Ishikawa (cell line): ENCODE measurements at regions not wholly inside any gene's neighbourhood (a gene's known extent, or its start where the extent isn't known, plus 50 kb on each side); places are given as distances from the start of the nearest gene placed in this dataset.

Experiments used
- CEBPB ChIP-seq: IDR thresholded peaks from 2 replicates; pipeline ENCODE4 v1.6.1; 2012
- CREB1 ChIP-seq: IDR thresholded peaks from 2 replicates; pipeline ENCODE4 v1.6.1; 2012; ENCODE audit warnings: low read depth
- EGR1 ChIP-seq: IDR thresholded peaks from 2 replicates; pipeline ENCODE4 v1.6.1; 2012
- EP300 ChIP-seq: IDR thresholded peaks from 2 replicates; pipeline ENCODE4 v1.6.1; 2012; ENCODE audit warnings: borderline replicate concordance
- FOXM1 ChIP-seq: IDR thresholded peaks from 2 replicates; pipeline ENCODE4 v1.6.1; 2012; ENCODE audit warnings: low read depth, borderline replicate concordance
- MAX ChIP-seq: IDR thresholded peaks from 2 replicates; pipeline ENCODE4 v1.6.1; 2012
- NFIC ChIP-seq: IDR thresholded peaks from 2 replicates; pipeline ENCODE4 v1.6.1; 2012
- RAD21 ChIP-seq: IDR thresholded peaks from 2 replicates; pipeline ENCODE4 v1.6.1; 2012; ENCODE audit warnings: low read depth
- TAF1 ChIP-seq: IDR thresholded peaks from 2 replicates; pipeline ENCODE4 v1.6.1; 2012; ENCODE audit warnings: low read depth, mild to moderate bottlenecking
- TCF12 ChIP-seq: IDR thresholded peaks from 2 replicates; pipeline ENCODE4 v1.6.1; 2012; ENCODE audit warnings: low read depth
- TEAD4 ChIP-seq: IDR thresholded peaks from 2 replicates; pipeline ENCODE4 v1.6.1; 2012
- YY1 ChIP-seq: IDR thresholded peaks from 2 replicates; pipeline ENCODE4 v1.6.1; 2012; ENCODE audit warnings: low read depth
- ZBTB7A ChIP-seq: IDR thresholded peaks from 2 replicates; pipeline ENCODE4 v1.6.1; 2012; ENCODE audit warnings: low read depth
- TF ChIP-seq, protein P1 (sequence below): IDR thresholded peaks from 2 replicates; pipeline ENCODE4 v1.6.1; 2012; ENCODE audit warnings: low read depth, mild to moderate bottlenecking
- TF ChIP-seq, protein P2 (sequence below): IDR thresholded peaks from 2 replicates; pipeline ENCODE4 v1.6.1; 2012

DNA sequence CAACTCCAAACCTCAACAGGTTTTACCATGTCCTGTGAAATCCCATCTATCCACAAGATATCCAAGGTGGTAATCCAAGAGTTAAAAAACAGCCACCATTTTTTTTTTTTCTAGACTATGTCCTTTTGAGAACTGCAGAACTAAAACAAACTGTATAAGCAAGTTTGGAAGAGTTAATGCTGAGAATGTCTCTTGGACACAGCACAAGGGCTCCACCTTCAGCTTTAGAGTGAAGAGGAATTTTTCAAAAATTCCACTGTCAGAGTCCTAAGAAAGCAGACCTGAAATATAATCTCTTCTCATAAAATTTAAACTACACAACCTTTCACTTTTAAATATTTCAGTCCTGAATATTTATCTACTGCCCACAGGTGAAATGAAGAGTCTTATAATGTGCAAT, 167.8 kb upstream of the CCNG1 start:
- peak; percentile 14; the same call in 1 of the 2 replicates for TF ChIP-seq RAD21
- TF ChIP-seq EP300 = no peak

GRCh38 chr5:163276466-163276865, 160.9 kb upstream of the CCNG1 start:
- TF ChIP-seq YY1 = no peak
- no peak for TF ChIP-seq RAD21
- no peak for TF ChIP-seq TEAD4
- no peak for TF ChIP-seq TCF12
- no peak for TF ChIP-seq MAX
- no peak for TF ChIP-seq EP300
- TF ChIP-seq, protein P1, sequence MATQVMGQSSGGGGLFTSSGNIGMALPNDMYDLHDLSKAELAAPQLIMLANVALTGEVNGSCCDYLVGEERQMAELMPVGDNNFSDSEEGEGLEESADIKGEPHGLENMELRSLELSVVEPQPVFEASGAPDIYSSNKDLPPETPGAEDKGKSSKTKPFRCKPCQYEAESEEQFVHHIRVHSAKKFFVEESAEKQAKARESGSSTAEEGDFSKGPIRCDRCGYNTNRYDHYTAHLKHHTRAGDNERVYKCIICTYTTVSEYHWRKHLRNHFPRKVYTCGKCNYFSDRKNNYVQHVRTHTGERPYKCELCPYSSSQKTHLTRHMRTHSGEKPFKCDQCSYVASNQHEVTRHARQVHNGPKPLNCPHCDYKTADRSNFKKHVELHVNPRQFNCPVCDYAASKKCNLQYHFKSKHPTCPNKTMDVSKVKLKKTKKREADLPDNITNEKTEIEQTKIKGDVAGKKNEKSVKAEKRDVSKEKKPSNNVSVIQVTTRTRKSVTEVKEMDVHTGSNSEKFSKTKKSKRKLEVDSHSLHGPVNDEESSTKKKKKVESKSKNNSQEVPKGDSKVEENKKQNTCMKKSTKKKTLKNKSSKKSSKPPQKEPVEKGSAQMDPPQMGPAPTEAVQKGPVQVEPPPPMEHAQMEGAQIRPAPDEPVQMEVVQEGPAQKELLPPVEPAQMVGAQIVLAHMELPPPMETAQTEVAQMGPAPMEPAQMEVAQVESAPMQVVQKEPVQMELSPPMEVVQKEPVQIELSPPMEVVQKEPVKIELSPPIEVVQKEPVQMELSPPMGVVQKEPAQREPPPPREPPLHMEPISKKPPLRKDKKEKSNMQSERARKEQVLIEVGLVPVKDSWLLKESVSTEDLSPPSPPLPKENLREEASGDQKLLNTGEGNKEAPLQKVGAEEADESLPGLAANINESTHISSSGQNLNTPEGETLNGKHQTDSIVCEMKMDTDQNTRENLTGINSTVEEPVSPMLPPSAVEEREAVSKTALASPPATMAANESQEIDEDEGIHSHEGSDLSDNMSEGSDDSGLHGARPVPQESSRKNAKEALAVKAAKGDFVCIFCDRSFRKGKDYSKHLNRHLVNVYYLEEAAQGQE = no peak
- no peak for TF ChIP-seq NFIC
- TF ChIP-seq CREB1 = no peak
- no peak for TF ChIP-seq TAF1
- no peak for TF ChIP-seq ZBTB7A
- TF ChIP-seq FOXM1 = no peak
- no peak for TF ChIP-seq CEBPB
- TF ChIP-seq, protein P2, sequence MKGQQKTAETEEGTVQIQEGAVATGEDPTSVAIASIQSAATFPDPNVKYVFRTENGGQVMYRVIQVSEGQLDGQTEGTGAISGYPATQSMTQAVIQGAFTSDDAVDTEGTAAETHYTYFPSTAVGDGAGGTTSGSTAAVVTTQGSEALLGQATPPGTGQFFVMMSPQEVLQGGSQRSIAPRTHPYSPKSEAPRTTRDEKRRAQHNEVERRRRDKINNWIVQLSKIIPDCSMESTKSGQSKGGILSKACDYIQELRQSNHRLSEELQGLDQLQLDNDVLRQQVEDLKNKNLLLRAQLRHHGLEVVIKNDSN = no peak
- TF ChIP-seq EGR1 = no peak

- TF ChIP-seq EP300 (no peak), EGR1 (no peak), YY1 (no peak), ZBTB7A (no peak)
- TF ChIP-seq, protein P2 = no peak
Observed at GRCh38 chr5:163281512-163281911, 155.9 kb upstream of the CCNG1 start.

DNA sequence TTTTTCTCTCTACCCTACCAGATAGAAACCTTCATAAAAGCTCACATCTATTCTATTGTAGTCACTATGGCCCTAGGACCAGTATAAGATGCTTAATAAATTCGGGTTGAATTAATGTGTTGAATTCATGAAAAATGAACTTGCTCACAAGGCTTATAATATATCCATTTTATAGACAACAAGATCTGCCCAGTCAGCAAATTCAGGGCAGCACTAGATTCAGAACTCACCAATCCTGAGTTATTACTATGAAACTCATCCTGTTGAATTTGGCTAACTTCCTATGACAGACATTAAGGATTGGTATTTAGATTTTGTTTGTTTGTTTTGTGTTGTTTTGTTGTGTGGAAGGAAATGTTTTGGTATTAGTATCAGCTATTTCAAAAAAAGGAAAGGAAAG, 143.6 kb upstream of the CCNG1 start:
- TF ChIP-seq CEBPB (no peak), NFIC (no peak), EP300 (no peak), YY1 (no peak)
- TF ChIP-seq, protein P2 = no peak
- TF ChIP-seq, protein P1 = no peak

DNA sequence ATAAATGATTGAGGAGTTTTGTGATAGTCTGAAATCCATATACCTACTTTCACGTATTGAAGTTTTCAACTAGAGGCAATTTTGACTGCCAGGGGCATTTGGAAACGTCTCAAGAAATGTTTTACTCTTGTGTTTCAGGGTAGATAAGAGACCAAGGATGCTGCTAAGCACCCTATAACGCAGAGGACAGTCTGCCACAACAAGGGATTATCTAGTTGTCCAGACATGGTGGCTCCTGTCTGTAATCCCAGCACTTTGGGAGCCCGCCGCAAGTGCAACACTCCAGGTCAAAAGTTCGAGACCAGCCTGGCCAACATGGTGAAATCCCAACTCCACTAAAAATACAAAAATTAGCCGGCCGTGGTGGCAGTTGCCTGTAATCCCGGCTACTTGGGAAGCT, 133.7 kb upstream of the CCNG1 start:
- TF ChIP-seq EP300 = no peak
- no peak for TF ChIP-seq EGR1

DNA sequence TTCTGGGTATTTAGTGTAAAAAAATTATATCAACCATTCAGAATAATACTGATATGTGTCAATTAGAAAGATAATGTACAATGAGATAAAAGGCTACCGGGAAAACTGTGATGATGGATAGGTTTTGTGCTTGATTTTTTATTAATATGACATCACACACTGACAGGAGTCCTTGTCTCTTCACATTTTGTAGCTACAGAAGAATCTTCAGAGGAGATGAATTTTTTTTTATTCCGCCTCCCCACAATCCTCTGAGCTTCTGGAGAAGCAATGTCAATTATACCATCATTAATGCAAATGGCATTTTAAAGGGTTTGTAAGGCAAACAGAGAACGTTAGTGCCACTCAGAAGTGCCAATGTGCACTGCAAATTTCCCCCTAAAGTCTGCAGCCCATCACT, 131.7 kb upstream of the CCNG1 start:
- TF ChIP-seq EGR1 (no peak), TAF1 (no peak), TEAD4 (no peak), ZBTB7A (no peak), TCF12 (no peak), YY1 (no peak), CEBPB (no peak), FOXM1 (no peak)

GRCh38 chr5:163306421-163306820, 131.0 kb upstream of the CCNG1 start:
- TF ChIP-seq NFIC = no peak
- TF ChIP-seq RAD21 = peak; percentile 16; the same call in 1 of the 2 replicates
